NCI-H2029 treated with DMSO at 0.1 percent for 48 hours (cell line): ENCODE measurements at regions not wholly inside any gene's neighbourhood (a gene's known extent, or its start where the extent isn't known, plus 50 kb on each side); places are given as distances from the start of the nearest gene placed in this dataset.

Source experiments
- DNase-seq: peaks from one replicate; lab custom pipeline; 2025; lab: John Stamatoyannopoulos, UW

DNA sequence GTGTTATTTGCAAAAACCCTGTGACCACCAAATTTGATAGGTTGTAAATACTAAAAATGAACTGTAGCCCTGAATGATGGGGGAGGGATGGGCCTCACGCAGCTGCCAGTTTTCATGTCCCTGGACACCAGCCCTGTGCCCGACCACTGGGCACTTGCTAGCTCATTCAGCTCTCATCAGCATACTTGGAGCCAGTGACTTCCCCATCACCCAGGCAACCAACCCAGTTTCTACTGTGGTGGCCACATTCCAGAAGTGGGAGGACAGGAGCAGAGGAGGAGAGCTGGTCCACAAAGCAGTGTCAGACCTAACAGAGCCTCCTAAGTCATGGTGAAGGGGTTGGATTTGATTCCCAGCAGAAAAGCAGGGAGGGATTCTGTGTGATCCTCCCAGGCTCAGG, 128.2 kb downstream of the CPEB2 start:
- DNase-seq, result no peak

DNA sequence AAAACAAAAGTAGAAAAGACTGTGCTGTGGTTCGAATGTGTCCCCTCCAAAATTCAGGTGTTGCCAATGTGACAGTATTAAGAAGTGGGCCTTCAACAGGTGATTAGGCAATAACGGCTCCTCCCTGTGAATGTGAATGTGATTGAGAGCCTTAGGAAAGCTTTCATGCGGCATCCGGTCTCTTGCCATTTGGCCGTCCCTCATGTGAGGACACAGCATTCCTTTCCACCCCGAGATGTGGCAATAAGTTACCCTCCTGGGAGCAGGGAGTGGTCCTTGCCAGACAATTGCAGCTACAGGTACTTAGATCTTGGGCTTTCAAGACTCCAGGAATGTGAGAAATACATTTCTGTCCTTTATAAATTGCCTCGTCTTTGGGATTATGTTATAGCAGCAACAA, 129.3 kb downstream of the CPEB2 start:
- DNase-seq, result no peak

DNA sequence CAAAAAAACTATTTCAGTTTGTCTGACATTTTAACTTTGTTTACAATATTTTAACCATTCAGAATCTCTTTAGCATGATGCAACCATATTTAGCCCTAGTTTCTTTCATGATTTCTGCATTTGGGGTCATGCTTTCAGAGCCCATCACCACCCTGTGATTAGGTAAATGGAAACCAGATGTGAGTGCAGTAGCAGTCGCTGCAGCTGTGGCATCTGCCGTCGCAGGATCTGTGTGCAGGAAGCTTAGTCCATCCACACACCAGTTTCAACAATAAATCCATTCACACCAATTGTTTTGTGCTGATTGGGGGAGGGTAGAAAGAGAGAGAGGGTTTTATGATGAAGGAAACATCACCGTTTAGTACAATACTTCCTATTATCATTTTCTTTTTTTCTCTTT, 130.5 kb downstream of the CPEB2 start:
- DNase-seq, result no peak

DNA sequence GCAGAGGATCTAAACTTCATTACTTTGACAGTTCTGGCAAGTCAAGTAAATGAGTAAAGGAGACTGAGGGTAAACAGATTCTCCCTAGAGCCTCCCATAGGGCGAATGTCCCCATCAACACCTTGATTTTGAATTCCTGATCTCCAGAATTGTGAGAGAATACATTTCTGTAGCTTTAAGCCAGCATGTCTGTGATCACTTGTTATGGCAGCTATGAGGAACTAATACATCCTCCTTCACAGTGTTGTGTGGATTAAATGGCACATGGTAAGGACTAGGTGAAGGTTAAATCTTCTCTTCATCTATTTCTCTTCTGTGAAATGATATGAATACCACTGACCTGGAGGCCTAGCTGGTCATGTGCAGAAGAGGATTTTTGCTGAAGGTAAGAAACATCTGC, 137.3 kb downstream of the CPEB2 start:
- DNase-seq, result no peak

DNA sequence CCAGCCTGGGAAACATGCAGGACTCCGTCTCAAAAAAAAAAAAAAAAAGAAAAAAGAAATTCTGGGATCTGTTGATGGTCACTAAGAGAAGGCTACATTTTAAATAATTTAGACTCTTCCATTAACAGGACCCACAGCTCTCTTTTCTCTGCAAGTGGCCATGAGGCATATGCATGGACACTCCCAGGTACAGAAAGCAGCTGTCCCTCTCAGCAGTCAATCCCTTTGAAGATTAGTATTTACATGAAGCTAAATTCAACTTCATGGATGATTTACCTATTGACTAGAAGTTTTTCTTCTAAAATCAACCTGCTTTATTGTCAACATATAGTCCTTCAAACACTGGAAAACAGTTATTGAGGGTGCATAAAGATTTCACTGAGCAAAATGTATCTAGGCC, 139.9 kb downstream of the CPEB2 start:
- no peak for DNase-seq

DNA sequence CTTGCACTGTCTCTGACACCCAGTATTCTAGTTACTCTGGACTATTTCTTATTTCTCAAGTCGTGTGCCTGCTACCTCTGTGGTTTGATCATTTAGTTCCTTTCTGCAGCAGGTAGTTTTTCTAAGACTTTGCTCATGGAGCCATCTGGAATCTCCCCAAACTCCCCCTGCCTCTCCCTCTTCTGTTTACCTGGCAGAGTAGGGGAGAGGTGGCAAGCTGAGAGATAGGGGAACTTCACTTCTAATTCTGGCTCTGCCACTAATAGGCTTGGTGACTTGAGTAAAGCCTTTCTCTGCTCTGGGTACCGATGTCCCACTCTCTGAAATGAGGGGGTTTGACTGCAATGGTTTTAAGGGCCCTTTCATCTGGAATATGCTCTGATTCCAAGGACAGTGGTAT, 141.3 kb downstream of the CPEB2 start:
- DNase-seq, result no peak

DNA sequence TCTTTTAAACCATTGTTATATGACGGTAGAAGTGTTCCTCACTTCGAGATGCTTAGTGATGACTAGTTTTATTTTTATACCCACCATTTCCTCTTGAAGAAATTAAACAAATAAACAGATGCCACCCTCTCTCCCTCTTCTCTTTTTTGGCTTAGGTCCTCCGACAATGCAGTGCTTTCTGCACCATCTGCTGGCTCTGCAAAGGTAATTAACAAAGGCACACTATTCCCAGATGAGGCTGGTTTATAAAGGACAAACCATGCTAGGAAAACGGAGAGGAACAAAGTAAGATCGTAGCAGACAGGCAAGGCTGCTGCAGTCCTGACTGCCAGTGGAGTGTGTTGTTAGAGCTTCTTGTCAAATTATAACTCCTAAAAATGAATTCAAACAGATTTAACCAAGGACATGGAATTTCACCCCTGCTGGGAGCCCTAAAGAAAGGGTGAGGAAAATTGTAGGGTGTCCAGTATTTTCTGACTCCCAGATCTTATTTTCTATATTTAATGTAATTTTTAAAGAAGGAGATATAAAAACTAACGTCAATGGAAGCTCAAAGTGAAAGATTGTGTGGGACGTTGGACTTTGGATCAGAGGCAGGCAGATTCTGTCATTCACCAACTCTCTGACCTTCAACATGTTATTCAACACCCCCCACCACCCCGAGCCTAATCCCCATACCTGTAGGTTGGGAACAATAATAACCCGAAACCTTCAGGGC, 142.1 kb downstream of the CPEB2 start:
- peak; percentile 19 for DNase-seq

DNA sequence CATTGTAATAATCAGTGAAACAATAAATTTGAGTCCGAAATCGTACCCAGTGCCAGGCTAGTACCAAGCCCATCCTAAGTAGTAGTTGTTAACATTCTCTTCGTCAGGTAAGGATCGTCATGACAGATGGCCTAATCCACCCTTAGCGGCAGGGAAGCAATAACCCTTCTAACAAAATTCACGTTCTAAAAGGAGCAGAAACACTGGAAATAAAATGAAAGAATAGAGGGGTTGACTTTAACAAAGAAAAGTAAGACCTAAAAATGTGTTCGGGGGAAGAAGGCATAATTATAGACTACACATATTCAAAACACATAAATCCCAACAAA, 142.7 kb downstream of the CPEB2 start:
- no peak for DNase-seq

DNA sequence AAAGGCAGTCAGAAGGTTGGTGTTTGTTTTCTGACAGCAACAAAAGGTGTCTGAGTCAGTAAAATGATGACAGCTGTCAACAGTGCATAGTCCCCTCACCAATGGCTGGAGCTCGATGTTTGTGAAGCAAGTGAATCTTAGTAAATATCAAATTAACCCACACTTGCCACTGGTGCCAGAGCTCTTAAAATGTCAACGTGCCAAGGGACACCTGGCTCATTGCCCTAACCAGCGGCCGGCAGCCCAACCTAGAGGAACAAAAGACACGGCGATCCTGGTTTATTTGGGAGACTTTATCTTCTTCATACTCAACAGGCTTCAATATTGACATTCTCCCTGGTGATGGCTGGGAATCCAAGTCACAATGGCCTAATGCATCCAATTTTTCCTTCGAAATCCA, 143.4 kb downstream of the CPEB2 start:
- peak; percentile 61 for DNase-seq

DNA sequence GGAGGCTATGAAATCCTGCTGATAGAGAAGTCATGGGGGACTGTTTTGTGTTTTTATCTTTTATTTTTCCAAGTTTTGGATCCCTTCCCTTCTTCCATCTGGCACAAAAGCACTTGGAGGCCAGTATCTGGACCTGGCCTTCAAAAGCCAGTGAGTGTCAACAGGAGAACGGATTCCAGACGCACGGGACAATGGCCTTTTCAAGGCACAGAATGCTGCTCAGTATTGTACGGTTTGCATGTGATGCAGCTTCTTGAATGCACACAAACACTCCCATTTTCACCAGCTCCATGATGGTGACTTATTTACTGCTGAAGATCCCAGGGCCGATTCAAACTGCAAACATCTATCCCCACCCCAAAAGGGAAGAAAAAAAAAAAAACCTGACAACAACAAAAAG, 145.4 kb downstream of the CPEB2 start:
- DNase-seq, result no peak

DNA sequence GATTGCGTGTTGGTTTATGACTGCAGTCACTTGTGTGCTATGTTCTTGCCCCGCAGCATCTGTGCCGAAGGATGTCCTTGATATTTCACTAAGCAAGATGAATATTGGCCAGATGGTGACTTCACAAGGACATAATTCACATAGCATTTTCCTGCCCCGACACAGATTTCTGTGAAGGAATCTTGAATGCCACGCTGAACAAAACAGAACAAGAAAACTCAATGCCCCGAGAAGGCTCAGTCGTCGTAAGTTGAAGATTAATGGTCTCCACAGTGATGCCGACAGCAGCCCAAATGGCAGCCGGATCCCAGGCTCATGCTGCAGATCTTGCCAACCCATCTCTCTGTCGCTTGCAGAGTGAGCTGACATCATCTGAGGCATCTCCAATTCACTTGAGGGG, 145.9 kb downstream of the CPEB2 start:
- no peak for DNase-seq

DNA sequence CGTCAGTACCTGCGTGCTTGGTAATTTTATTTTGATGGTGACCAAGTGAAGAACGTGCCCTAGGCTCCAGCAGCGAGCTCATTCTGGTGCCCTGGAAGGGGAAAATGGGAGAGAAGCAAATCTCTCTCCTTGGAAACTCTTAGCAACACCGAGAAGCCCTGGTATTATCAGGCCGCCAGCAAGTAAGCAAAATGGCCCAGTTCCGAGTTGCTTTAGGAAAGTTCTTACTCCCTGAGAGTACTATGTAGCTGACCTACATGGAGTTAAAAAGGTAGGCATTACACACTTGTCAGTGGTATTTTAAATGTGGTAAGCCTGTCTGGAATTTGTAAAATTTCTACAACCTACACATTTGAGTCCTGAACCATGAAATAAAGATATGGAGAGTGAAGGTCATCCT, 146.4 kb downstream of the CPEB2 start:
- DNase-seq, result no peak

DNA sequence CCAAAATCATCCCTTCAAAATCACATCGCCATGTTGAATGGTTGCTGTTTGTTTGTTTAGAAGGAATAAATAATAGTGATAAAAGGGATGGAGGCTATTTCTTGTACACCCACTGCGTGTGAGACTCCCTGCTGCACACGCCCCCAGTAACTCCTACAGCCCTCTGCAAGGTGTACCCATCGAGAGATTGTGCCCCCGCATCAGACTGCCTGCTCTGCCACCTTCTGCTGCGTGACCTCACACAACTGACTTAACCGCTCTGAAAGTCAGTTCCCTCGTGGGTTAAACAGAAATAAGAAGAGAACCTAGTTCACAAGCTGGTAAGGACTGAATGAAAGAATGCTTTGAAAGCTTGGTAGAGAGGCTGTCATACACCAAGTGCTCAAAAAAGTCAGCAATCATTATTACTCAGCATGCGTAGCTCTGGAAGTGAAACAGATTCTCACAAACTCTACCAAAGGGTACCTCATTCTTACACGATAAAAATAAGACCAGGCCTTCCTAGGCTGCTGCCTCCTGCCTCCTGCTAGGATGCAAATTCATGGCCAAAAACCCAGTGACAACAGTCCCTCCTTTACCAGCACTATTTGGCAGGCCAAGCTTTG, 147.1 kb downstream of the CPEB2 start:
- DNase-seq, result no peak

DNA sequence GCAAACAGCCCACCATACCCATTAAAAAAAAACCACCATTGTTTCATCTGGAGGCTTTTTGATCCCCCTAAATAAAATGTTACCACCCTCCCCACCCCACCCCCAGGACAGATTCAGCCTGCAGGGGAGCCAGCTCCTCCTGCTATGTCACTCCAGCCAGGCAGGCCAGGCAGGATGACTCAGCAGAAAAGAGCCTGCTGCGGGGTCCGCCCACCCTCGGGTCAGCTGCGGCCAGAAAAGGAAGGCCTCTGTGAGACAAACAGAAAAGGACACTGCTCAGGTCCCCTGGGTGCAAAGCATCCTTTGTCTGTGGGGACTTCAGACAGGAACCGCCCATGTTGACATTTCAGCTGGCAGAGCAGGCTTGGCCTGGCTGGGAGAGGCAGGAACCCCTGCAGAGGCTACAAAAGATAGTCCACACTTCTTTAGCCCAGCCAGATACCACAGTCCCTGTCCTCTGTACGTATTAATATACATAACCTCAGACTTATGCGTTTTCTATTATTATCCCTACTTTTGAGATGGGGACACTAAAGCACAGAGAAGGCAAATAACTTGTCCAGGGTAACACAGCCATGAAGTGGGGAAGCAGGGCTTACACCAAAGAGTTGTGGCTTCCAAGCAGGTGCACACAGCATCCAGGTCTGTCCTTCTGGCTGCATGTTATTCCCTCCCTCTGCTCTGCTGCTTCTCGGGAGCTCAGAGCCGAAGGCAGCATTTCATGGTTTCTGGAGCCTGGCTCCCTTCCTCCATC, 147.7 kb downstream of the CPEB2 start:
- DNase-seq, result peak; percentile 52

DNA sequence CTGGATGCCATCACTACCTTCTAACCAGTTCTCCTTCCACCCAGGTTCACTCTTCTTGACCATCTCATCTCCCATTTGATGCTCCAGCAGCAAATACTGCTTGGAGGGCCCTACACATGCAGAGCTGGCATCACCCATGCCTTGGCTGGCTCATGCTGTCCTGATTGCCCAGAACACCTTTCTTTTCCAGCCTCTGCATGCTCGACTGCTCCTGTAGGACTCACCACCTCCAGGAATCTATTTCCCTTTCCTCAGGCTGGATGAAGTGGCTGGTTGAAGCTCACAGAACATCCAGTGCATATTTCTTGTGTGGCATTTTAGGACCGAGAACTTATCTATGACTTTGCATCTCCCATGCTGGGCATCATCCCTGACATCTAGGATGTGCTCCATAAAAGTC, 148.3 kb downstream of the CPEB2 start:
- no peak for DNase-seq

DNA sequence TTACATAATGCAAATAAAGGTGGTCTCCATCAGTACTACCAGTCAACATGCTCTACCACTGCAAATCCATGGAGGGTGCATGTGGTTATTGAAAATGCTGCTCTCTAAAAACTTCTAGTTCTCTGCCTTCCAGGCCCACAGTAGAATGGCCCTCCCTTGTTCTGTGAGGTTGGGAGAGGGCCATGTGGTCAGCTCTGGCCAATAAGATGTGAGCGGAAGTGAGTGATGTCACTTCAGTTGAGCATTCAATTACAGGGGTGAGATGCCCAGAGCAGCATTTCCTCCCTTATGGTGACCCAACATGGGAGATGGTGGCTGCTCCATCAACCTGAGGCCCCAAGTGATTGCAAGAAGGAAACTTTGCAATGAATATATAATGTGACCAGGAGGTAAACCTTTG, 148.8 kb downstream of the CPEB2 start:
- DNase-seq, result no peak

DNA sequence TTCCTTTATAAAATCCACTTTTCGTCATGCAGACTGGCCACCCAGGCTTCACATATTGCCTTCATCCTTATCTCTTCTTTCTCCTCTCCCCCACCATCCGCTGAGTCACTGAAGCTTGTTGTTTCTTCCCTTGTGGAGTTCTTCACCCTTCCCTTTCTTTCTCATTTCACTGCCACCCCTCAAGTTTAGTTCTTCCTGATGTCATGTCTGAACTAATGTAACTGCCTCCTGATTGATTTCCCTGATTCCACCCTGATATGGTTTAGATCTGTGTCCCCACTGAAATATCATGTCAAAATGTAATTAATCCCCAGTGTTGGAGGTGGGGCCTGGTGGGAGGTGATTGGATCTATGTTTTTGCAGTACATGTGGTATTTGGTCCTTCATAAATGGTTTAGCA, 151.4 kb downstream of the CPEB2 start:
- no peak for DNase-seq

DNA sequence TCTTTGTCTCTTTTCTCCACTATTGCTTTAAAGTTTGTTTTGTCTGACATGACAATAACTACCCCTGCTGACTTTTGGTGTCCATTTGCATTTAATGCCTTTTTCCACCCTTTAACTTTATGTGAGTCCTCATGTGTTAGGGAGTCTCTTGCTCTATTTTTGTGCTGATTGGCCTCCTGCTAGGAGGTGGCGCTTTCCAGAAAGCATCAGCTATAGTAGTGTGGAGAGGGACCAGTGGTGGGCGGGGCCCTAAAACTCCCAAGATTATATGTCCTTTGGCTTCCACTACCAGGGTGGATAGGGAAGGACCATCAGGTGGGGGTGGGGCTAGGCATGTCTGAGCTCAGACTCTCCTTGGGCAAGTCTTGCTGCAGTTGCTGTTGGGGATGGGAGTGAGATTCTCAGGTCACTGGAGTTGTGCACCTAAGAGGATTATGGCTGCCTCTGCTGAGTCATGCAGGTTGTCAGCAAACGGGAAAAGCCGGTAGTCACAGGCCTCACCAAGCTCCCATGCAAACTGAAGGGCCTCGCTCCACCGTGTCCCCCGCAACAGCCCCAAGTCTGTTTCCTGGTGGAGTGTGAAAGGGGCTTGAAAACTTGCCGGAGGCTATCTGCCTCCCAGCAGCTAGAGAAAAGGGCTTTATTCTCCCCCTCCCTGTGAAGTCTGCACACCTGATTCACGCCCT, 156.3 kb downstream of the CPEB2 start:
- no peak for DNase-seq

DNA sequence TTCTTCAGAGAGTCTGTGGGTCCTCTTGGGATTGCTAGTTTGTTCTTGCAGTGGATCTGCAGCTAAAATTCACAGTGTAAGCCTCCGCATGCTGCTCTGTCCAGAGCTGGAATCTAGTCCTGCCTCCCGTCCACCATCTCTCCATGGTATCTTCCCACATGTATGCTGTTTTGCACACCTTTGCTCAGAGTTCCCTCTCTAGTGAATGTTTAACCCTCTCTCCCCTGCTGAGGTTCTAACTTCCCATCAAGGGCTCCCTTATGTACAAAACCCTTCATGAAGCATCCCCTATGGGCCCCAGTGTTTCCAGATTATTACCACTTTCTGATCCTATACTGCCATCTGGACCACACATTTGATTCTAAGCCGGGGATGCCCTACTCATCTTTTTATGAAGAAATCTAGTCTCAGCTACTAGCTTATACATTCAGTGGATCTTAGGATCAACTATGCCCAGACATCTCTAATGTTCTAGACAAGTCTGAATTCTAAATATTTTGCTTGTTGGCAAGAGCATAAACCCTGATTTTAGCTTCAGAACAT, 157.3 kb downstream of the CPEB2 start:
- no peak for DNase-seq

DNA sequence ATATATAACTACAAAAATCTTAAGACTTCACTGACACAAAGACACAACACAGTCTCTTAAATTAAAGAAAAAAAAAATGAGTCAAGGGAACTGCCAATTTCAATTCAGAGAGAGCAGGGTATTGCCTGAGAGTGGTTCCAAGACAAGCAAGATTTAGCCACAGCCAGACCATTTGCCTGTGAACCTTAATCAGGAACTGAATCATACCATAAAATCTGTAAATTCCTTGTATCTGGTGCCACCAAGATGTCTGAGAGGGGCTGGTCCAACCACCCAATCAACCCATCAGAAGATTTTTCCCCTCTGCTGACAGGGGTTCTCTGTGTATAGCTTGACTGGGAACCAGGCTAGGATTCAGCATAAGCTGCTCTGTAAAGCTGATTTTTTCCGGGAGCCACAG, 159.2 kb downstream of the CPEB2 start:
- DNase-seq, result no peak

DNA sequence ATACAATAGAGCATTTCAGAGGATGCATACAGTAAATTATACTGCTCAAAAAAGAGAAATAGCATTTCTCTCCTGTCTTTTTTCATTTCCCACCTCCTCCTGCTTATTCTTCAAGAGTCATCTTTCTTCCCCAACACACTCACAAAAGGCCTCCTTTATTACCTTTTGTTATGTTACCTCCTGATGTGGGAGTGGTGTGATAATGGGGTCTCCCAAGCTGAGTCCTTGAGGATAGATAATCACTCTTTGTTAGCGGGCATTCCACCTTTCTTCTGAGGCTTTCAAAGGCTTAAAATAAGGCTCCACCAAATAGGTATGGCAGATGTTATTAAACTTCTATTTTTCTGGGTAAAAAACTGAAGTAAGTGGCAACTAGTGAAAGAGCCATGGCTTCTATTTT, 159.8 kb downstream of the CPEB2 start:
- no peak for DNase-seq

DNA sequence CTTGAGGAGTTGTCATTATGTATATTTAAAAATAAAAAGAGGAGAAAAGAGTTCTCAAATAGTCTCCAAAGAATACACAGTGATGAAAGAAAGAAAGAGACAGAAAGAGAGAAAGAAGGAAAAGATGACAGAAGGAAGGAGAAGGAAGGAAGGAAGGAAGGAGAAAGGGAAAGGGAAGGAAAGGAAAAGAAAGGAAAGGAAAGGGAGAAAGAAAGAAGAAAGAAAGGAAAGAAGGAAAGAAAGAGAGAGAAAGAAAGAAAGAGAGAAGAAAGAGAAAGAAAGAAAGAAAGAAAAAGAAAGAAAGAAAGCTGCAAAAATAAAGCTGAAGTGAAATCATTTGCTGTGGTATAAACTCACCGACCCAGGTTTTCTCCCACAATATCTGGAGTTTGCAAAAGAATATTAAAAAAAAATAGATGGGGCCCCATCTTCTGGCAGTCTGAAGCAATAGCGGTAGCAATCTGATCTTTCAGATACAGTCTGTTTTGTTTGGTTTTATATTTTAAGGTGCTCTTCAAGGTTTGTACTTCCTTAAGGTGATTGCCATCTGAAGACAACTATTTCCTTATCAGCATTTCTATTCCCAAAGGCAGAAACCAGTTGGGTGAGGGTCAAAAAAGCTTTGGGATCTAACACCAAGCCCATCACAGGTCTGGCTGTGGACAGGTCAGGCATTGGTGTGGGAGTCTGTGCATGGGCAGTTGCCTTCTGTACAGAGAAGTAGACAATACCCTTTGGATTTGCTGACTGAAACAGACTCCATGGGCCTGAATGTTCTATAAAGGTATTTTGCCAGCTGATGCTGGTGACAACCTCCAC, 160.4 kb downstream of the CPEB2 start:
- no peak for DNase-seq
